Ishikawa (cell line): ENCODE measurements at regions not wholly inside any gene's neighbourhood (a gene's known extent, or its start where the extent isn't known, plus 50 kb on each side); places are given as distances from the start of the nearest gene placed in this dataset.

ENCODE experiments used
- CEBPB ChIP-seq: IDR thresholded peaks from 2 replicates; pipeline ENCODE4 v1.6.1; 2012
- CREB1 ChIP-seq: IDR thresholded peaks from 2 replicates; pipeline ENCODE4 v1.6.1; 2012; ENCODE audit warnings: low read depth
- EP300 ChIP-seq: IDR thresholded peaks from 2 replicates; pipeline ENCODE4 v1.6.1; 2012; ENCODE audit warnings: borderline replicate concordance
- FOXM1 ChIP-seq: IDR thresholded peaks from 2 replicates; pipeline ENCODE4 v1.6.1; 2012; ENCODE audit warnings: low read depth, borderline replicate concordance
- RAD21 ChIP-seq: IDR thresholded peaks from 2 replicates; pipeline ENCODE4 v1.6.1; 2012; ENCODE audit warnings: low read depth
- TAF1 ChIP-seq: IDR thresholded peaks from 2 replicates; pipeline ENCODE4 v1.6.1; 2012; ENCODE audit warnings: low read depth, mild to moderate bottlenecking
- TEAD4 ChIP-seq: IDR thresholded peaks from 2 replicates; pipeline ENCODE4 v1.6.1; 2012
- TF ChIP-seq, protein P1 (sequence below): IDR thresholded peaks from 2 replicates; pipeline ENCODE4 v1.6.1; 2012; ENCODE audit warnings: low read depth, mild to moderate bottlenecking
- TF ChIP-seq, protein P2 (sequence below): IDR thresholded peaks from 2 replicates; pipeline ENCODE4 v1.6.1; 2012
- TF ChIP-seq, protein P3 (sequence below): IDR thresholded peaks from 2 replicates; pipeline ENCODE4 v1.6.1; 2012

DNA sequence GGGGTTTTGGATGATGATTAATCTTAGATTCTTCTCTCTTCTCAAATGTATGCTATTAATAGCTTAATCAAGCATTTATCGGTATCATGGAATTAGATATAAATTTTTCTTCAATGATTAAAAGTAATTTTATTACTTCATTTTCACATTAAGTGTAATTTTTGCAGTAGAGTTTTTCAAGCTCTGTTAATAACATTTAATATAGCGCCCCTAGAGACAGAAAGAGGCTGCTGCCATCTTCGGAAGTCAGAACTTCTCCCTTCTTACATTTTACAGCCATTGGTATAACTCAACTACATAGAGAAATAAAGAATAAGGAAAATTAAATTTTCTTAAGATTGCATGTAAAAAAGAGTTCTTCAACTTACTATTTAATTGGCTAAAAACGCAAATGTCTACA, 540.3 kb downstream of the GABRG2 start:
- TF ChIP-seq, protein P1, sequence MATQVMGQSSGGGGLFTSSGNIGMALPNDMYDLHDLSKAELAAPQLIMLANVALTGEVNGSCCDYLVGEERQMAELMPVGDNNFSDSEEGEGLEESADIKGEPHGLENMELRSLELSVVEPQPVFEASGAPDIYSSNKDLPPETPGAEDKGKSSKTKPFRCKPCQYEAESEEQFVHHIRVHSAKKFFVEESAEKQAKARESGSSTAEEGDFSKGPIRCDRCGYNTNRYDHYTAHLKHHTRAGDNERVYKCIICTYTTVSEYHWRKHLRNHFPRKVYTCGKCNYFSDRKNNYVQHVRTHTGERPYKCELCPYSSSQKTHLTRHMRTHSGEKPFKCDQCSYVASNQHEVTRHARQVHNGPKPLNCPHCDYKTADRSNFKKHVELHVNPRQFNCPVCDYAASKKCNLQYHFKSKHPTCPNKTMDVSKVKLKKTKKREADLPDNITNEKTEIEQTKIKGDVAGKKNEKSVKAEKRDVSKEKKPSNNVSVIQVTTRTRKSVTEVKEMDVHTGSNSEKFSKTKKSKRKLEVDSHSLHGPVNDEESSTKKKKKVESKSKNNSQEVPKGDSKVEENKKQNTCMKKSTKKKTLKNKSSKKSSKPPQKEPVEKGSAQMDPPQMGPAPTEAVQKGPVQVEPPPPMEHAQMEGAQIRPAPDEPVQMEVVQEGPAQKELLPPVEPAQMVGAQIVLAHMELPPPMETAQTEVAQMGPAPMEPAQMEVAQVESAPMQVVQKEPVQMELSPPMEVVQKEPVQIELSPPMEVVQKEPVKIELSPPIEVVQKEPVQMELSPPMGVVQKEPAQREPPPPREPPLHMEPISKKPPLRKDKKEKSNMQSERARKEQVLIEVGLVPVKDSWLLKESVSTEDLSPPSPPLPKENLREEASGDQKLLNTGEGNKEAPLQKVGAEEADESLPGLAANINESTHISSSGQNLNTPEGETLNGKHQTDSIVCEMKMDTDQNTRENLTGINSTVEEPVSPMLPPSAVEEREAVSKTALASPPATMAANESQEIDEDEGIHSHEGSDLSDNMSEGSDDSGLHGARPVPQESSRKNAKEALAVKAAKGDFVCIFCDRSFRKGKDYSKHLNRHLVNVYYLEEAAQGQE: no peak
- TF ChIP-seq TAF1 (no peak), FOXM1 (no peak), TEAD4 (no peak), RAD21 (no peak), EP300 (no peak), CREB1 (no peak), CEBPB (no peak)
- TF ChIP-seq, protein P2, sequence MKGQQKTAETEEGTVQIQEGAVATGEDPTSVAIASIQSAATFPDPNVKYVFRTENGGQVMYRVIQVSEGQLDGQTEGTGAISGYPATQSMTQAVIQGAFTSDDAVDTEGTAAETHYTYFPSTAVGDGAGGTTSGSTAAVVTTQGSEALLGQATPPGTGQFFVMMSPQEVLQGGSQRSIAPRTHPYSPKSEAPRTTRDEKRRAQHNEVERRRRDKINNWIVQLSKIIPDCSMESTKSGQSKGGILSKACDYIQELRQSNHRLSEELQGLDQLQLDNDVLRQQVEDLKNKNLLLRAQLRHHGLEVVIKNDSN: no peak
- TF ChIP-seq, protein P3, sequence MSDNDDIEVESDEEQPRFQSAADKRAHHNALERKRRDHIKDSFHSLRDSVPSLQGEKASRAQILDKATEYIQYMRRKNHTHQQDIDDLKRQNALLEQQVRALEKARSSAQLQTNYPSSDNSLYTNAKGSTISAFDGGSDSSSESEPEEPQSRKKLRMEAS: no peak
